Astrocyte (in vitro differentiated cells and primary cell): ENCODE measurements at regions not wholly inside any gene's neighbourhood (a gene's known extent, or its start where the extent isn't known, plus 50 kb on each side); places are given as distances from the start of the nearest gene placed in this dataset.

ENCODE experiments used
- DNase-seq: peaks from one replicate; pipeline ENCODE4 v3.0.0-alpha.2; 2010; ENCODE audit warnings: low read depth
- FAIRE-seq: peaks from 2 replicates; lab custom pipeline; 2011; peaks lifted over from hg19 to GRCh38; lab: Jason Lieb, UNC
- H2AFZ ChIP-seq: 2 replicates; pipeline ENCODE4 v1.6.0; 2012; ENCODE audit warnings: low read depth, low read length, inconsistent platforms
- H3K27ac ChIP-seq: 2 replicates; pipeline ENCODE4 v1.5.1; 2011; ENCODE audit warnings: low read depth, low read length, inconsistent platforms
- H3K27me3 ChIP-seq: 2 replicates; pipeline ENCODE4 v1.6.0; 2011; ENCODE audit warnings: low read length, inconsistent platforms; ENCODE audit not compliant: insufficient read depth
- H3K36me3 ChIP-seq: 2 replicates; pipeline ENCODE4 v1.5.1; 2011; ENCODE audit warnings: low read length, inconsistent platforms; ENCODE audit not compliant: insufficient read depth
- H3K4me1 ChIP-seq: 2 replicates; pipeline ENCODE4 v1.5.1; 2011; ENCODE audit warnings: low read length, inconsistent platforms; ENCODE audit not compliant: insufficient read depth
- H3K4me2 ChIP-seq: 2 replicates; pipeline ENCODE4 v1.6.0; 2012; ENCODE audit warnings: low read length, inconsistent platforms
- H3K4me3 ChIP-seq: 2 replicates; pipeline ENCODE4 v1.5.1; 2011; ENCODE audit warnings: low read depth, mild to moderate bottlenecking, low read length, inconsistent platforms; ENCODE audit not compliant: insufficient read depth
- H3K79me2 ChIP-seq: 2 replicates; pipeline ENCODE4 v1.6.0; 2012; ENCODE audit warnings: mild to moderate bottlenecking, low read length, inconsistent platforms; ENCODE audit not compliant: insufficient read depth
- H3K9ac ChIP-seq: 2 replicates; pipeline ENCODE4 v1.6.0; 2012; ENCODE audit warnings: mild to moderate bottlenecking, low read length, inconsistent platforms
- H3K9me3 ChIP-seq: 2 replicates; pipeline ENCODE4 v1.5.1; 2012; ENCODE audit warnings: low read depth, mild to moderate bottlenecking, low read length, inconsistent platforms; ENCODE audit not compliant: insufficient read depth
- H4K20me1 ChIP-seq: 2 replicates; pipeline ENCODE4 v1.6.0; 2012; ENCODE audit warnings: low read length, inconsistent platforms; ENCODE audit not compliant: insufficient read depth
- H3K27ac Mint-ChIP-seq: one replicate; pipeline ENCODE4 v1.8.0; 2021; ENCODE audit warnings: mild to moderate bottlenecking, mixed read lengths; ENCODE audit not compliant: unreplicated experiment
- H3K27me3 Mint-ChIP-seq: one replicate; pipeline ENCODE4 v1.8.0; 2021; ENCODE audit warnings: low read depth, mixed read lengths; ENCODE audit not compliant: unreplicated experiment
- H3K36me3 Mint-ChIP-seq: one replicate; pipeline ENCODE4 v1.8.0; 2021; ENCODE audit warnings: low read depth, mixed read lengths; ENCODE audit not compliant: unreplicated experiment
- H3K4me1 Mint-ChIP-seq: one replicate; pipeline ENCODE4 v1.8.0; 2021; ENCODE audit warnings: low read depth, mixed read lengths; ENCODE audit not compliant: unreplicated experiment
- H3K4me3 Mint-ChIP-seq: one replicate; pipeline ENCODE4 v1.8.0; 2021; ENCODE audit warnings: mild to moderate bottlenecking, moderate library complexity, mixed read lengths; ENCODE audit not compliant: unreplicated experiment
- H3K9me3 Mint-ChIP-seq: one replicate; pipeline ENCODE4 v1.8.0; 2021; ENCODE audit warnings: mild to moderate bottlenecking, mixed read lengths; ENCODE audit not compliant: unreplicated experiment
- EZH2 ChIP-seq: IDR thresholded peaks from 2 replicates; pipeline ENCODE4 v1.6.1; 2012; ENCODE audit warnings: mild to moderate bottlenecking, low read length, inconsistent platforms; ENCODE audit not compliant: insufficient read depth
- TF ChIP-seq, protein P1 (sequence below): IDR thresholded peaks from 2 replicates; pipeline ENCODE4 v1.5.1; 2011; ENCODE audit warnings: low read depth, mild to moderate bottlenecking, inconsistent platforms, low read length, moderate library complexity; ENCODE audit not compliant: insufficient read depth

DNA sequence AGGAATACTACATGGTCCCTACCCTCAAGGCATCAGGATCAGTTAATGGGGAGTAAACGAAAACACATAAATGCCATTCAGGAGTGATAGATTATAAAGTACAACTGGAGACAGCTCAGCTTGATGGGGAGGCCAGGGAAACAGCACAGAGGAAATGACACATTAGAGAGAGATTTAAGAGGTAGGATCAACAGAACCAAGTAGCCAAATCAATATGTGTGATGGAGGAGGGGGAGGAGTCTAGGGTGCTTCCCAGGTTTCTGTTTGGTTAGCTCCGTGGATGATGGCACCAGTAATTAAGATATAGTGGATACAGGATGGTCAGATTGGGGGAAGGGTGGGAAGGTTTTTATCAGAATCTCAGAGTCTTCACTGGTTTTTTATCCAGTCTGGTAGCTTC lies 229.5 kb upstream of the ROPN1 start:
- DNase-seq (peak; percentile 26), FAIRE-seq (no peak)
- Mint-ChIP-seq H3K4me1 (peaks cover 16% of the 10 kb centered on the region), H3K9me3 (no peaks in the 10 kb centered on the region), H3K27ac (no peak overlapping the region), H3K27me3 (peaks cover 3% of the 10 kb centered on the region), H3K36me3 (no peaks in the 10 kb centered on the region), H3K4me3 (no peak overlapping the region)
- peak overlapping the region; percentile 49 for H3K4me2 ChIP-seq
- no peak overlapping the region for H3K9ac ChIP-seq
- peaks cover 9% of the 10 kb centered on the region for H3K4me1 ChIP-seq
- no peak for TF ChIP-seq EZH2
- TF ChIP-seq, protein P1, sequence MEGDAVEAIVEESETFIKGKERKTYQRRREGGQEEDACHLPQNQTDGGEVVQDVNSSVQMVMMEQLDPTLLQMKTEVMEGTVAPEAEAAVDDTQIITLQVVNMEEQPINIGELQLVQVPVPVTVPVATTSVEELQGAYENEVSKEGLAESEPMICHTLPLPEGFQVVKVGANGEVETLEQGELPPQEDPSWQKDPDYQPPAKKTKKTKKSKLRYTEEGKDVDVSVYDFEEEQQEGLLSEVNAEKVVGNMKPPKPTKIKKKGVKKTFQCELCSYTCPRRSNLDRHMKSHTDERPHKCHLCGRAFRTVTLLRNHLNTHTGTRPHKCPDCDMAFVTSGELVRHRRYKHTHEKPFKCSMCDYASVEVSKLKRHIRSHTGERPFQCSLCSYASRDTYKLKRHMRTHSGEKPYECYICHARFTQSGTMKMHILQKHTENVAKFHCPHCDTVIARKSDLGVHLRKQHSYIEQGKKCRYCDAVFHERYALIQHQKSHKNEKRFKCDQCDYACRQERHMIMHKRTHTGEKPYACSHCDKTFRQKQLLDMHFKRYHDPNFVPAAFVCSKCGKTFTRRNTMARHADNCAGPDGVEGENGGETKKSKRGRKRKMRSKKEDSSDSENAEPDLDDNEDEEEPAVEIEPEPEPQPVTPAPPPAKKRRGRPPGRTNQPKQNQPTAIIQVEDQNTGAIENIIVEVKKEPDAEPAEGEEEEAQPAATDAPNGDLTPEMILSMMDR: no peak
- no peaks in the 10 kb centered on the region for H3K36me3 ChIP-seq
- no peak overlapping the region for H3K27ac ChIP-seq
- peaks cover 46% of the 10 kb centered on the region for H4K20me1 ChIP-seq
- no peaks in the 10 kb centered on the region for H3K9me3 ChIP-seq
- peaks cover 3% of the 10 kb centered on the region for H3K79me2 ChIP-seq
- no peaks in the 10 kb centered on the region for H3K27me3 ChIP-seq
- H2AFZ ChIP-seq: no peak overlapping the region
- H3K4me3 ChIP-seq: no peak overlapping the region

DNA sequence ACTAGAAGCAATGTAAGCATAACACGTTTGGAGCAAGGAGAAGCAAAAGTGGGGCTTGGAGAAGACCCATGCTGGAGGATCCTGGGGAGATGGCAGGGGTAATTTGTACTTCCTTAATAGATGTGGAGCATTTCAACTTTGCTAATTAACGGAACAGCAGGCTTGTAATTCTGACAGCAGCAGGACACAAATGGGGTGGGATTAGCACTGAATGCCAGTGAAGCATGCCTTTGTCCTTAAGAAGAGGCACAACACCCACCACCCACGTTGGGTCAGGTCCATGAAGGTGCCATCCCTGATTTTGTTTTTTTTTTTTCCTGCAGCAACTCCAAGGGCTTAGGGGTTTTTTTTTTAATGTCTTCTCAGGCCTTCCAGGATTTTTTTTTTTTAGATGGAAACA lies 231.9 kb upstream of the ROPN1 start:
- Histone ChIP-seq H3K4me3 (no peak overlapping the region), H3K4me1 (peaks cover 9% of the 10 kb centered on the region), H3K27me3 (no peaks in the 10 kb centered on the region), H3K9me3 (peaks cover 3% of the 10 kb centered on the region), H3K27ac (no peak overlapping the region), H3K4me2 (no peak overlapping the region), H3K36me3 (no peaks in the 10 kb centered on the region), H2AFZ (no peak overlapping the region), H4K20me1 (peaks cover 31% of the 10 kb centered on the region), H3K9ac (no peak overlapping the region), H3K79me2 (no peaks in the 10 kb centered on the region)
- Mint-ChIP-seq H3K4me1 (peaks cover 16% of the 10 kb centered on the region), H3K27me3 (peaks cover 3% of the 10 kb centered on the region), H3K9me3 (peaks cover 8% of the 10 kb centered on the region), H3K27ac (no peak overlapping the region), H3K36me3 (peaks cover 3% of the 10 kb centered on the region), H3K4me3 (no peak overlapping the region)
- TF ChIP-seq EZH2: no peak
- TF ChIP-seq, protein P1: no peak
- DNase-seq (no peak), FAIRE-seq (no peak)

DNA sequence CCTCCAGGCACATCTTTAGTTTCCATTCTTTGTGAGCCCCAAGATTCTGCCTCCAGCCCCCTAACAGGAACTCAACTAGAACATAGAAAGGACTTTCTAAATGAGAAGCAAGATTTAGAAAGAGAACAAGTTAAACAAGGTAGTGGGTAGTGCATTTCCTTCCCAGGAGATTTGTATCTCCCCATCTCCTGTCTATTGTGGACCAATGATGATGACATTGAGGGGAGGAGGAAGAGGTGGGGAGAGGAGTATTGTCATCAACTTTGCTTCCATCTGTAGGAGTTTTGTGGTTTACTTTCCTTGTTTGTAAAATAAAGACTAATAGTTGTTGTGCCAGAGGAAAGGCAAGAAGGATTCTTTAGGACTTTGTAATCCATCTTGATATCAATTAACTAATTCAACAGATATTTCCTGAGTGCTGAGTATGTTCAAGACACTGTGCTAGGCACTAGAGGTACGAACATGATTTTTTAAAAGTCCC lies 235.3 kb upstream of the ROPN1 start:
- H3K79me2 ChIP-seq: no peaks in the 10 kb centered on the region
- peaks cover 10% of the 10 kb centered on the region for H3K9me3 Mint-ChIP-seq
- H3K4me1 Mint-ChIP-seq: peaks cover 8% of the 10 kb centered on the region
- no peak overlapping the region for H3K4me3 ChIP-seq
- peaks cover 6% of the 10 kb centered on the region for H3K4me1 ChIP-seq
- H3K36me3 ChIP-seq: no peaks in the 10 kb centered on the region
- DNase-seq (peak; percentile 45), FAIRE-seq (no peak)
- peaks cover 3% of the 10 kb centered on the region for H3K9me3 ChIP-seq
- peaks cover 3% of the 10 kb centered on the region for H3K36me3 Mint-ChIP-seq
- H3K9ac ChIP-seq: no peak overlapping the region
- peaks cover 19% of the 10 kb centered on the region for H4K20me1 ChIP-seq
- H3K27me3 Mint-ChIP-seq: peaks cover 5% of the 10 kb centered on the region
- H3K27me3 ChIP-seq: no peaks in the 10 kb centered on the region
- no peak overlapping the region for H3K27ac Mint-ChIP-seq
- no peak overlapping the region for H3K4me3 Mint-ChIP-seq
- TF ChIP-seq, protein P1: no peak
- no peak for TF ChIP-seq EZH2
- H2AFZ ChIP-seq: no peak overlapping the region
- no peak overlapping the region for H3K4me2 ChIP-seq
- H3K27ac ChIP-seq: no peak overlapping the region
